Spleen (tissue), 11 donors: ENCODE measurements at regions not wholly inside any gene's neighbourhood (a gene's known extent, or its start where the extent isn't known, plus 50 kb on each side); places are given as distances from the start of the nearest gene placed in this dataset.

Experiments used
- DNase-seq: peaks from one replicate; pipeline ENCODE4 v3.0.0-alpha.2; 2020
- H3K27ac ChIP-seq, 8 donors: fragments of 200-600 bp; sonication (generic) in 7 of 8; 1 replicate in 4 of 8; 2 replicates in 4 of 8; pipeline versions ENCODE4 v1.5.0 to v1.8.0; 2016 to 2021; ENCODE audit warnings: inconsistent platforms in 4 of 8, mild to moderate bottlenecking in 4 of 8, moderate library complexity in 1 of 8
- H3K27me3 ChIP-seq, 7 donors: fragments of 200-600 bp; sonication (generic) in 6 of 7; replicated peaks in 1 of 7; 1 replicate in 4 of 7; 2 replicates in 3 of 7; pipeline versions ENCODE4 v1.5.0 to v1.8.0; 2016 to 2021; ENCODE audit warnings: inconsistent platforms in 3 of 7, mild to moderate bottlenecking in 1 of 7
- H3K36me3 ChIP-seq, 6 donors: fragments of 200-600 bp; sonication (generic) in 5 of 6; 1 replicate in 4 of 6; 2 replicates in 2 of 6; pipeline versions ENCODE4 v1.5.0 to v1.8.0; 2016 to 2021; ENCODE audit warnings: inconsistent platforms in 2 of 6
- H3K4me1 ChIP-seq, 6 donors: fragments of 200-600 bp; sonication (generic) in 5 of 6; 1 replicate in 3 of 6; 2 replicates in 3 of 6; pipeline versions ENCODE4 v1.5.0 to v1.8.0; 2016 to 2021; ENCODE audit warnings: inconsistent platforms in 3 of 6
- H3K4me3 ChIP-seq, 8 donors: fragments of 200-600 bp; sonication (generic) in 7 of 8; 1 replicate in 4 of 8; 2 replicates in 4 of 8; pipeline versions ENCODE4 v1.5.0 to v1.8.0; 2016 to 2021; ENCODE audit warnings: inconsistent platforms in 4 of 8, mild to moderate bottlenecking in 4 of 8, moderate library complexity in 2 of 8
- H3K9me3 ChIP-seq, 8 donors: fragments of 200-600 bp; sonication (generic) in 7 of 8; 1 replicate in 4 of 8; 2 replicates in 4 of 8; pipeline versions ENCODE4 v1.5.0 to v1.8.0; 2016 to 2021; ENCODE audit warnings: inconsistent platforms in 4 of 8
- CTCF ChIP-seq, 11 experiments: fragments of 200-600 bp in 7 of 11; fragments of 450-650 bp in 4 of 11; sonication (generic) in 4 of 11; IDR thresholded peaks in 8 of 11; conservative IDR thresholded peaks in 3 of 11; 1 replicate in 7 of 11; 2 replicates in 4 of 11; pipeline versions ENCODE4 v1.4.0 to v1.8.0; 2016 to 2021; ENCODE audit warnings: antibody characterized with exemption in 11 of 11, inconsistent platforms in 4 of 11, mild to moderate bottlenecking in 1 of 11
- POLR2A ChIP-seq, 3 donors: fragments of 450-650 bp; IDR thresholded peaks; one replicate each; pipeline ENCODE4 v1.5.1; 2017; ENCODE audit warnings: antibody characterized with exemption in 3 of 3, mild to moderate bottlenecking in 1 of 3
- POLR2AphosphoS5 ChIP-seq, 3 donors: sonication (generic); formaldehyde crosslinking; IDR thresholded peaks; one replicate each; pipeline ENCODE4 v1.5.1; 2017; ENCODE audit warnings: antibody characterized with exemption in 3 of 3
- WGBS, 5 donors: extraction: QIAGEN DNeasy Blood & Tissue Kit in 3 of 5; methylation state at CpG; one replicate each; pipeline versions ENCODE4 v1.1.5 to v1.1.7; 2013 to 2018; 5-methylcytosine and 5-hydroxymethylcytosine counted together
- intact Hi-C: fragments of 100-400 bp; cut with DNase I; formaldehyde crosslinking; loops from one replicate; pipeline ENCODE4 v1.15.0; 2023; ENCODE audit warnings: low total_unique reads
- donor health status: healthy with polysubstance abuse.
- donor health status: DM: no; HTN: no; CAD: no; lungs with moderate emphysema.
- donor health status: DM: no; HTN: no; CAD: no.
- donor health status: Bipolar disorder and iron deficiency.
- donor health status: healthy.
- donor health status: DM: no; HTN: no; CAD: no.
- donor health status: DM: yes; HTN: yes; CAD: no.

- Histone ChIP-seq H3K27me3 (no peaks in the 10 kb centered on the region), H3K4me1 (peaks cover 0 to 16% (median 0%) of the 10 kb centered on the region in 6 donors), H3K9me3 (no peaks in the 10 kb centered on the region), H3K27ac (no peak overlapping the region), H3K4me3 (no peak overlapping the region), H3K36me3 (no peaks in the 10 kb centered on the region)
- no peak for DNase-seq
- 13 to 26% (median 24%) methylated on average over 1 of the region's 1 CpG for WGBS, 5 donors
- intact Hi-C loops = no loop called here
- no peak for TF ChIP-seq CTCF (IDR thresholded peaks at IDR 0.05 in 8 of 11, conservative IDR thresholded peaks at IDR 0.05 in 3 of 11)
- TF ChIP-seq POLR2A (IDR thresholded peaks at IDR 0.05) = no peak
- no peak for TF ChIP-seq POLR2AphosphoS5 (IDR thresholded peaks at IDR 0.05)
These were observed 50.1 kb upstream of the MYCBP2 start for GRCh38 chr13:77377016-77377415.
